Activated CD8-positive, alpha-beta memory T cell treated with anti-CD3 and anti-CD28 coated beads, Interleukin-2, amount 50 U/mL, for 24 hours (primary cell): ENCODE measurements at regions not wholly inside any gene's neighbourhood (a gene's known extent, or its start where the extent isn't known, plus 50 kb on each side); places are given as distances from the start of the nearest gene placed in this dataset.
A peak's percentile ranks its signal among the peaks of the same experiment; 100 is the strongest.
"Not testable (repeated sequence)": the region's sequence is repeated elsewhere in the genome, so short reads cannot be mapped to it uniquely, and the experiment has no call there.

Experiments used
- DNase-seq: peaks from one replicate; pipeline ENCODE4 v3.0.0-alpha.2; 2020; ENCODE audit errors: extremely low read depth

GRCh38 chr6:26799903-26800633 lies 140.5 kb upstream of the ZNF322 start:
- not testable (repeated sequence) for DNase-seq

- DNase-seq: not testable (repeated sequence)
These were observed 144.2 kb upstream of the ZNF322 start for GRCh38 chr6:26803762-26804161.

GRCh38 chr6:26811486-26812116 lies 152.1 kb upstream of the ZNF322 start:
- DNase-seq: not testable (repeated sequence)

GRCh38 chr6:26818640-26819225 lies 159.2 kb upstream of the ZNF322 start:
- not testable (repeated sequence) for DNase-seq

GRCh38 chr6:26827965-26828364 lies 168.4 kb upstream of the ZNF322 start:
- DNase-seq: not testable (repeated sequence)

GRCh38 chr6:26829480-26829879 lies 169.9 kb upstream of the ZNF322 start:
- DNase-seq: not testable (repeated sequence)

GRCh38 chr6:26830992-26831391 lies 171.4 kb upstream of the ZNF322 start:
- not testable (repeated sequence) for DNase-seq

GRCh38 chr6:26835707-26836106 lies 176.2 kb upstream of the ZNF322 start:
- DNase-seq: not testable (repeated sequence)

GRCh38 chr6:26836657-26837056 lies 177.1 kb upstream of the ZNF322 start:
- not testable (repeated sequence) for DNase-seq

- DNase-seq: not testable (repeated sequence)
These were observed 185.3 kb upstream of the ZNF322 start for GRCh38 chr6:26844823-26845222.

- not testable (repeated sequence) for DNase-seq
These were observed 197.7 kb upstream of the ZNF322 start for GRCh38 chr6:26857289-26857688.

- DNase-seq: not testable (repeated sequence)
These were observed 199.7 kb upstream of the ZNF322 start for GRCh38 chr6:26859067-26859770.

- not testable (repeated sequence) for DNase-seq
These were observed 200.2 kb upstream of the ZNF322 start for GRCh38 chr6:26859771-26860163.

GRCh38 chr6:26861913-26862312 lies 202.4 kb upstream of the ZNF322 start:
- DNase-seq: not testable (repeated sequence)

- not testable (repeated sequence) for DNase-seq
These were observed 204.1 kb upstream of the ZNF322 start for GRCh38 chr6:26863641-26864040.

GRCh38 chr6:26898785-26899184 lies 239.2 kb upstream of the ZNF322 start:
- not testable (repeated sequence) for DNase-seq

- not testable (repeated sequence) for DNase-seq
These were observed 264.7 kb upstream of the ZNF322 start for GRCh38 chr6:26924206-26924605.

- not testable (repeated sequence) for DNase-seq
These were observed 268.6 kb upstream of the ZNF322 start for GRCh38 chr6:26928190-26928589.

GRCh38 chr6:26937258-26937657 lies 277.7 kb upstream of the ZNF322 start:
- not testable (repeated sequence) for DNase-seq

- not testable (repeated sequence) for DNase-seq
These were observed 291.7 kb upstream of the ZNF322 start for GRCh38 chr6:26951211-26951610.

- peak; percentile 1 for DNase-seq
These were observed 291.4 kb upstream of the PRSS16 start for GRCh38 chr6:26956078-26956600.
